CD4-positive, alpha-beta memory T cell (primary cell): ENCODE measurements at regions not wholly inside any gene's neighbourhood (a gene's known extent, or its start where the extent isn't known, plus 50 kb on each side); places are given as distances from the start of the nearest gene placed in this dataset.

Experiments used
- CTCF ChIA-PET: fragments of 350-600 bp; sonication (Branson Sonifier 250); formaldehyde crosslinking; loops from one replicate; lab custom pipeline; 2021; ENCODE audit warnings: inconsistent platforms; ENCODE audit not compliant: partially characterized antibody; lab: Charles Lee
- POLR2A ChIA-PET: fragments of 350-600 bp; sonication (Branson Sonifier 250); formaldehyde crosslinking; loops from one replicate; lab custom pipeline; 2021; ENCODE audit not compliant: partially characterized antibody; lab: Charles Lee
- DNase-seq, 5 donors: peaks; one replicate each; pipeline versions ENCODE4 v3.0.0 to v3.0.0-alpha.2; 2020 to 2022; ENCODE audit warnings: mixed read lengths in 1 of 5
- H3K27ac ChIP-seq: one replicate; pipeline ENCODE4 v1.7.0; 2013; ENCODE audit warnings: low read depth, low read length
- H3K27me3 ChIP-seq: 2 replicates; pipeline ENCODE4 v1.7.0; 2013; ENCODE audit warnings: mild to moderate bottlenecking, low read length, moderate library complexity; ENCODE audit not compliant: insufficient read depth
- H3K36me3 ChIP-seq: 2 replicates; pipeline ENCODE4 v1.7.0; 2013; ENCODE audit warnings: mild to moderate bottlenecking, low read length, moderate library complexity; ENCODE audit not compliant: insufficient read depth
- H3K4me1 ChIP-seq: 2 replicates; pipeline ENCODE4 v1.7.0; 2013; ENCODE audit warnings: mild to moderate bottlenecking, low read length, moderate library complexity; ENCODE audit not compliant: insufficient read depth
- H3K4me3 ChIP-seq, 2 donors: one replicate each; pipeline ENCODE4 v1.7.0; 2013; ENCODE audit warnings: low read length in 2 of 2, mild to moderate bottlenecking in 1 of 2
- H3K9me3 ChIP-seq, 2 donors: one replicate each; pipeline ENCODE4 v1.7.0; 2013; ENCODE audit warnings: low read length in 2 of 2, control low read depth in 1 of 2; ENCODE audit not compliant: control insufficient read depth in 1 of 2
- H3K27ac Mint-ChIP-seq, 7 donors: one replicate each; pipeline ENCODE4 v1.8.0; 2020 to 2021; ENCODE audit warnings: mixed read lengths in 7 of 7, mild to moderate bottlenecking in 6 of 7, inconsistent platforms in 3 of 7, moderate library complexity in 3 of 7
- H3K27me3 Mint-ChIP-seq, 2 donors: one replicate each; pipeline ENCODE4 v1.8.0; 2020 to 2021; ENCODE audit warnings: mixed read lengths in 2 of 2
- H3K36me3 Mint-ChIP-seq, 2 donors: one replicate each; pipeline ENCODE4 v1.8.0; 2020 to 2021; ENCODE audit warnings: mixed read lengths in 2 of 2, inconsistent platforms in 1 of 2, mild to moderate bottlenecking in 1 of 2
- H3K4me1 Mint-ChIP-seq, 4 donors: one replicate each; pipeline ENCODE4 v1.8.0; 2020 to 2021; ENCODE audit warnings: mixed read lengths in 4 of 4, mild to moderate bottlenecking in 1 of 4
- H3K4me3 Mint-ChIP-seq, 8 donors: one replicate each; pipeline ENCODE4 v1.8.0; 2020 to 2021; ENCODE audit warnings: mixed read lengths in 8 of 8, mild to moderate bottlenecking in 7 of 8, moderate library complexity in 6 of 8, inconsistent platforms in 3 of 8
- H3K9me3 Mint-ChIP-seq, 8 donors: one replicate each; pipeline ENCODE4 v1.8.0; 2020 to 2021; ENCODE audit warnings: mixed read lengths in 8 of 8, mild to moderate bottlenecking in 5 of 8, inconsistent platforms in 3 of 8, moderate library complexity in 1 of 8
- intact Hi-C: fragments of 100-400 bp; cut with micrococcal nuclease; formaldehyde crosslinking; loops from one replicate; pipeline ENCODE4 v1.15.1; 2023

DNA sequence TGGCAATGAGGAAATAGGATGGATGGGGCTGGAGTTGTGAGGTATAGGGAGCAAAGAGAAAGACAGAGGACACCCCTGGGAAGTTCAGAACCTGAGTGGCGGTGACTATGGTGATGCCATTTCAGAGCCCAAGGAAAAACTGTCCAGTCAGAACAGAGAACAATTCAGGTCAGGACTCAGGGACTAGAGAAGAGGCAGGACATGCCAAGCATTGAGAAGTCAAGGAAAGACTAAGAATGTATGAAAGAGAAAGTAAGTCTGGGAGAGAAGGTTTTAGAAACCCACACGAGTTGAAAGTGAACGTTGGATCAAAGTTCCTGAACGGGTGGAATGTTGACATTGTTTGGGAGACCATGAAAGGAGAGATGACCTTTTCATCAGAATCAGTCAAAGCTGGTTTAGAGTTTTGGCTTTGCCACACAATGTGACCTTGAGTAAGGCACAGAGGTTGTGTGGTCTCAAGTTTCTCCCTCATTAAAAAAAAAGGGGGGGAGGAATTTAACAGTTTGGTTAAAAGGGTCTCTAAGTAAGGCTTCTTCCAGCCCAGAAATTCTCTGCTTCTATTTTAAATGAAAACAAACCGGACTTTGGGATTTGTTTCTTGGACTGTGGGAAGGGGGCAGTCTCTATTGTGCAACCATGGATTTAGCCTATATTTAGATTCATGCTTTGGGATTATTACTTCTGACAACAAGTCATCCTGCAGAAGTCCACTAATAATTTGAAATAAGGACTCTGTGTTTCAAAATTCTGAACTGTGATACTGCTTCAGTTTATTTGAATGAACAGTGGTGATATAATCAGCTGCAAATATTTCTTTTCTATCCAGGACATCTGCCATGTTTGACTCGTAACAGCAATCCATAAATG lies 315.9 kb upstream of the TBL1XR1 start:
- intact Hi-C loops, result no loop called here
- Mint-ChIP-seq H3K27me3 (no peaks in the 10 kb centered on the region), H3K27ac (no peak overlapping the region), H3K4me3 (no peak overlapping the region), H3K36me3 (no peaks in the 10 kb centered on the region), H3K4me1 (peaks cover 0 to 14% (median 2%) of the 10 kb centered on the region in 4 donors), H3K9me3 (no peaks in the 10 kb centered on the region)
- Histone ChIP-seq H3K36me3 (no peaks in the 10 kb centered on the region), H3K4me1 (no peaks in the 10 kb centered on the region), H3K4me3 (no peak overlapping the region), H3K27ac (no peak overlapping the region), H3K9me3 (no peaks in the 10 kb centered on the region), H3K27me3 (no peaks in the 10 kb centered on the region)
- DNase-seq, result no peak
- ChIA-PET POLR2A (no interaction called here), CTCF (no interaction called here)

DNA sequence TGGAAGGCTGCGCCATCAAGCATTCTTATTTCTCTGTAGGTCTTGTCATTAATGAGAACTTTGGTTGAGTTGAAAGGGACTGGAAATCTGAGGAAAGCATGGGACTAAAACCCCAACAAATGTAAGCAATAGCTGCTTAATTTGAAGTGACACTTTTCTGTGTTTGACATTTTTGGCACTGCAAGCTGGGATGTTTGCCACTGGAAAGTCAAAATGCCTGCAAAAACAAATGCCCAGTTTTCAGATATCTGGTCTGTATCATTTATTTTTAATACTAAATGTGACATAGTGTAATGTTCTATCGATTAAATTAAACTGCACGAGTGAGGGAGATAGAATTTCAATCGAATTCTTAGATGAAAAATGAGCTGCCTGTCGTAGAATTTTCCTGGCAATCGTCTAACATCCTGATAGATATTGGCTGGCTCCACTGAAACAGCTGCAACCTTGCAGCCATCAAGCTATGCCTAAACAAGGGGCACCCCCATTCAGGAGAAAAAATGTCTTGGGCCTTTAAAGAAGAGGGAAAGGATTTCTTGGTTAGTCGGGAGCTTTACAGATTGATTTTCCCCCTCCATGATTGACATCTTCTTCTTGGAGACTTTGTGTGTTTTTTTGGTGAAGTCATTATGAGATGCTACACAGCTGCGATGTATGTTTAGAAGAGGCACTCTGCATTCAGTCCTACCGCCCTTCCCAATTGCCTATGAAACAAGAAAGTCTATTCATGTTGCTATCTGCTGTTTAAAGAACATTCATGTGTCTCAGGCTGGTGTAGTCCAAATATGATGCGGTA lies 316.7 kb upstream of the TBL1XR1 start:
- ChIA-PET POLR2A (interaction anchor here (1.1 kb wide), 1 partner anchor 25 kb away, joined by 3 read pairs; no protein-coding TSS in a partner anchor), CTCF (no interaction called here)
- H3K9me3 Mint-ChIP-seq, result no peaks in the 10 kb centered on the region
- no peaks in the 10 kb centered on the region for H3K36me3 Mint-ChIP-seq
- H3K36me3 ChIP-seq, result no peaks in the 10 kb centered on the region
- H3K9me3 ChIP-seq, result no peaks in the 10 kb centered on the region
- H3K27ac ChIP-seq, result no peak overlapping the region
- no peaks in the 10 kb centered on the region for H3K4me1 ChIP-seq
- no peak for DNase-seq
- H3K4me3 Mint-ChIP-seq, result no peak overlapping the region
- intact Hi-C loops, result no loop called here
- H3K27me3 Mint-ChIP-seq, result no peaks in the 10 kb centered on the region
- no peak overlapping the region for H3K27ac Mint-ChIP-seq
- peaks cover 0 to 16% (median 3%) of the 10 kb centered on the region in 4 donors for H3K4me1 Mint-ChIP-seq
- H3K27me3 ChIP-seq, result no peaks in the 10 kb centered on the region
- H3K4me3 ChIP-seq, result no peak overlapping the region

DNA sequence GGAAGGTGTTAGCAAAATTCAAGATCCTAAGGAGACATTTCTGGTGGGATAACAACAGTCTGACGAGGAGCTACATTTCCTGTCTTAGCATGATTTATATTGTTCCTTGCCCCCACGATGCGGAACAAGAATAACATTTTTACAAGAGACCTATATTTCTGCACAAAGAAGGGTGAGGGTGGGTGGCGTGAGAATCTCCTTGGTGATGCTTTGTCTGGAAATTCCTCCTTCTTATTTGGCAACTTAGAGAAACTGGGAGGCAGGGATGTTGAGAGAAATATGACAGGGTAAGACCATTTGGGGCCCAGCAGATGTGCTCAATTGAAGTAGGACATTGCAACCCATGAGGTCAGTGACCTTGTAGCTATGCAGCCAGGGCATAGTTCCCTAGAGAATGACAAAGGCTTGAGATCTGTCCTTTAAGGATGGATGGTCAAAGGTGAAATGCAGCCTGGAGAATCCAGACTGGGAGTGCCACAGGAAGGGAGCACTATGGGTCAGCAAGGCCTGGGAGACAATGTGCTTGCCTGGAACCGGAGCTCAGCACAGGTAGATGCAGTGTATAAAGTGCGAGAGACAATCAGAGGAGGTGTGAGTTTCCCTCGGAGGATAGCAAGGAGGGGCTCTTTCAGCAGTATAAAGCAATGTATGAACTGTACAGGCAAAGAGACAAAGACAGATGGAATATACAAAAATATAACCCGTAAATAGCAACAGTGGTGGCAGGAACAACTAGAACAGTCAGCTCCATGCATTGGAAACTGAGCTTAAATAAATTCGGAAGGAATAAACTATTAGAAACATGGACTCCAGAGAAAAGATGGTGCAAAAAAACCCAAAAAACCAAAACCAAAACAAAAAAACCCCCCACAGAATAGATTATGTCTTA lies 317.6 kb upstream of the TBL1XR1 start:
- CTCF ChIA-PET, result interaction anchor here (1.1 kb wide), 1 partner anchor 9 kb away, joined by 3 read pairs; no protein-coding TSS in a partner anchor

DNA sequence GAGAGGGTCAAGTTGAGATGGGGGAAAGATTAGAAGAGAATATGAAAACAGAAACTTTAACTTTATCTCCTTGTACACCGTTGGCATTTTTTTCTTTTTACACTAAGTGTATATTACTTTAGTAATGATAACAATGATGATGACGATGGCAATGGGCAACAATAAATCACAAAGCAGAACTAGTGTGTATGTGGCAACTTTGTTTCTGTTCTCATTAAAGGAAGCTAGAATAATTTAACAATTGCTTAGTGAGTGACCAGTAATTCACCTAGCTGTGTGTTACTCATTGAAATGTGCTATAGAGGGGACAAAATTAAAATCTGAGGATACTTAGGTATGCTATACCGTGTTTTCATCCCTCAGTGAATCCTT lies 318.5 kb upstream of the TBL1XR1 start:
- Mint-ChIP-seq H3K27me3 (no peaks in the 10 kb centered on the region), H3K9me3 (no peaks in the 10 kb centered on the region), H3K4me1 (peaks cover 0 to 15% (median 4%) of the 10 kb centered on the region in 4 donors), H3K4me3 (no peak overlapping the region), H3K36me3 (no peaks in the 10 kb centered on the region), H3K27ac (no peak overlapping the region)
- no peaks in the 10 kb centered on the region for H3K9me3 ChIP-seq
- DNase-seq, result no peak
- no peaks in the 10 kb centered on the region for H3K36me3 ChIP-seq
- no peaks in the 10 kb centered on the region for H3K4me1 ChIP-seq
- POLR2A ChIA-PET, result interaction anchor here (1.0 kb wide), 1 partner anchor 83 kb away, joined by 3 read pairs; no protein-coding TSS in a partner anchor
- no peaks in the 10 kb centered on the region for H3K27me3 ChIP-seq
- intact Hi-C loops, result no loop called here
- no peak overlapping the region for H3K4me3 ChIP-seq
- no peak overlapping the region for H3K27ac ChIP-seq
- CTCF ChIA-PET, result interaction anchor here (1.1 kb wide), 2 partner anchors 8 to 156 kb away, joined by 3 read pairs; no protein-coding TSS in a partner anchor

More for the DNA sequence above, 317.6 kb upstream of the TBL1XR1 start:
- intact Hi-C loops, result no loop called here
- H3K4me3 Mint-ChIP-seq, result no peak overlapping the region
- no peaks in the 10 kb centered on the region for H3K9me3 ChIP-seq
- no peaks in the 10 kb centered on the region for H3K27me3 ChIP-seq
- POLR2A ChIA-PET, result interaction anchor here (0.5 to 1.1 kb wide), 2 partner anchors 18 to 25 kb away, joined by 3 read pairs; no protein-coding TSS in a partner anchor
- no peak overlapping the region for H3K4me3 ChIP-seq
- H3K27me3 Mint-ChIP-seq, result no peaks in the 10 kb centered on the region
- no peaks in the 10 kb centered on the region for H3K36me3 Mint-ChIP-seq
- no peaks in the 10 kb centered on the region for H3K36me3 ChIP-seq
- peaks cover 0 to 16% (median 4%) of the 10 kb centered on the region in 4 donors for H3K4me1 Mint-ChIP-seq
- no peak for DNase-seq
- no peaks in the 10 kb centered on the region for H3K4me1 ChIP-seq
- no peak overlapping the region for H3K27ac Mint-ChIP-seq
- no peak overlapping the region for H3K27ac ChIP-seq
- no peaks in the 10 kb centered on the region for H3K9me3 Mint-ChIP-seq

DNA sequence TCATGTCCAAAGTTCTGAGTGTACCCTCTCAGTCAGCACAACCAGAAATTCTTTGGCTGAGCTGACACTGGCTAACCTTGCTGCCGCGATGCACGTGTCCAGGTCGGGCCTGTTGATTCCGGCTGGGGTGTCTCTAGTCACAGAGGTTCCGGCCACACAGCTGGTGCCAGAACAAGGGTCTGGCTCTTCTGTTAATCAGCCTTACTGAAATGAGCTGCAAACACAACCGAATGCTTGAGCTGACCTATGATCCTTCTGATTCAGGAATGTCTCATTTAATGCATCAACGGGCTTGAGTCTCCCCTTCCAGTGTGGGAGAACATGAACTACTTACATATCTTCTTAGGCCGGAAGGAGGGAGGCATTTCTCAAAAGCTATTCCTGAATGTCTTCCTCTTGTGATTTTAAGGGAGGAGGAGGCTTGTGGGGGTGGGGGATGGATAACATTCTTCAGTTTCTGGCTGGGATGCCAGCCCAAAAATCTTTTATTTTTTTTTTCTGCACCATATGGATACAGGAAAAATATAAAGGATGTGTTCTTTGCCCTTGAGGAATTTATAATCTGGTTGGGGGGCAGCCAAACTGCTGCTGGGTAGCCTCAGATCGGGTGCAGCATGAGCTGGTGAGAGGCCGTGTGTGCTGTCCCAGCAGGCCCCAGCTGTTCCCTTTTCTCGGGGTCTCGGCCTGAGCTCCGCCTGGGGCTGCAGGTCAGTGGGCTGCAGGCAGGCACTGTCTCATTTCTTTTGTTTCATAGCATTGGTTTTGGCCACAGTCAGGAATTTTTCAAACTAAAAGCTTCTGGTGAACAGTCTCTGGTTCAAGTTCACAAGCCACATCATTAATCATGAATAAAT lies 319.1 kb upstream of the TBL1XR1 start:
- peaks cover under 1 to 13% (median 3%) of the 10 kb centered on the region in 4 donors for H3K4me1 Mint-ChIP-seq
- no peak overlapping the region for H3K27ac Mint-ChIP-seq
- no peaks in the 10 kb centered on the region for H3K27me3 ChIP-seq
- intact Hi-C loops, result no loop called here
- DNase-seq, result no peak
- no peaks in the 10 kb centered on the region for H3K36me3 ChIP-seq
- H3K4me3 ChIP-seq, result no peak overlapping the region
- ChIA-PET CTCF (interaction anchor here (0.8 to 1.1 kb wide), 3 partner anchors 8 to 156 kb away, joined by 3 read pairs; no protein-coding TSS in a partner anchor), POLR2A (interaction anchor here (0.7 to 1.0 kb wide), 2 partner anchors 9 to 82 kb away, joined by 3 read pairs; no protein-coding TSS in a partner anchor)
- H3K36me3 Mint-ChIP-seq, result no peaks in the 10 kb centered on the region
- no peaks in the 10 kb centered on the region for H3K4me1 ChIP-seq
- no peak overlapping the region for H3K4me3 Mint-ChIP-seq
- H3K9me3 Mint-ChIP-seq, result no peaks in the 10 kb centered on the region
- no peak overlapping the region for H3K27ac ChIP-seq
- no peaks in the 10 kb centered on the region for H3K9me3 ChIP-seq
- H3K27me3 Mint-ChIP-seq, result no peaks in the 10 kb centered on the region

DNA sequence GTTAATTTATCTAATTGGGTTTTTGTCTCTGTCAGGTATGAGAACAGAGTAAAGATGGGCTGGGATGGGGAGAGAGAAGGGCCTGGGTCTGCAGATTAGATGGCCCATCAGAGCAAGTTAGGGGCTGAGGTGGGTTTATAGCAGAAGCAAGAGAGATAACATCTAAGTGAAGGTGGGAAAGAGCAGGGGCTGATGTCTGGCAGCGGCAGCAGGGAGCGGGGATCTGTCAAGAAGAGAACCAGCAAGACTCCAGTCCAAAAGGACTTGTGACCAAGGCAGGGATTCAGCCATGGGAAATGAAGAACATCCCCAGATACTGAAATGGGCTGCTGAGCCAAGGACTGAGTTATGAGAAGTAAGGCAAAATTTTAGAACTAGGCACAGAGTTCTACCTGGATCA lies 320.6 kb upstream of the TBL1XR1 start:
- no peaks in the 10 kb centered on the region for H3K36me3 Mint-ChIP-seq
- CTCF ChIA-PET, result interaction anchor here (0.6 to 1.5 kb wide), 2 partner anchors 8 to 244 kb away, joined by 3 to 4 read pairs; no protein-coding TSS in a partner anchor
- POLR2A ChIA-PET, result no interaction called here

More for the DNA sequence above, 320.6 kb upstream of the TBL1XR1 start:
- Histone ChIP-seq H3K4me1 (no peaks in the 10 kb centered on the region), H3K9me3 (no peaks in the 10 kb centered on the region), H3K27ac (no peak overlapping the region), H3K27me3 (no peaks in the 10 kb centered on the region), H3K36me3 (no peaks in the 10 kb centered on the region), H3K4me3 (no peak overlapping the region)
- DNase-seq, result no peak
- H3K27ac Mint-ChIP-seq, result peak overlapping the region in 2 of 7 donors; percentile 43 to 55
- H3K9me3 Mint-ChIP-seq, result no peaks in the 10 kb centered on the region
- H3K4me3 Mint-ChIP-seq, result no peak overlapping the region
- intact Hi-C loops, result no loop called here
- H3K27me3 Mint-ChIP-seq, result no peaks in the 10 kb centered on the region
- H3K4me1 Mint-ChIP-seq, result peaks cover 2 to 13% (median 7%) of the 10 kb centered on the region in 4 donors
